Stomach (tissue), 8 donors: ENCODE measurements at regions not wholly inside any gene's neighbourhood (a gene's known extent, or its start where the extent isn't known, plus 50 kb on each side); places are given as distances from the start of the nearest gene placed in this dataset.

ENCODE experiments used
- DNase-seq, 2 donors: peaks; one replicate each; pipeline versions ENCODE4 v3.0.0 to v3.0.0-alpha.2; 2013 to 2019
- H3K27ac ChIP-seq, 5 donors: fragments of 200-600 bp in 4 of 5; sonication (generic) in 4 of 5; one replicate each; pipeline ENCODE4 v1.5.1; 2013 to 2019; ENCODE audit warnings: mild to moderate bottlenecking in 1 of 5, moderate library complexity in 1 of 5
- H3K27me3 ChIP-seq, 3 donors: fragments of 200-600 bp; sonication (generic); one replicate each; pipeline ENCODE4 v1.5.1; 2017 to 2019; ENCODE audit warnings: mixed run types in 1 of 3
- H3K36me3 ChIP-seq, 4 donors: fragments of 200-600 bp; sonication (generic); 1 replicate in 3 of 4; 2 replicates in 1 of 4; pipeline ENCODE4 v1.5.1; 2016 to 2019
- H3K4me1 ChIP-seq, 4 donors: fragments of 200-600 bp; sonication (generic); one replicate each; pipeline ENCODE4 v1.5.1; 2016 to 2019
- H3K4me3 ChIP-seq, 4 donors: fragments of 200-600 bp; sonication (generic) in 3 of 4; one replicate each; pipeline ENCODE4 v1.5.1; 2016 to 2019; ENCODE audit warnings: mild to moderate bottlenecking in 1 of 4
- H3K9me3 ChIP-seq, 4 donors: fragments of 200-600 bp; sonication (generic); one replicate each; pipeline ENCODE4 v1.5.1; 2016 to 2019
- CTCF ChIP-seq, 7 experiments: fragments of 450-650 bp in 4 of 7; fragments of 200-600 bp in 3 of 7; sonication (generic) in 3 of 7; IDR thresholded peaks; one replicate each; pipeline ENCODE4 v1.5.1; 2016 to 2019; ENCODE audit warnings: antibody characterized with exemption in 7 of 7, control low read depth in 2 of 7, mild to moderate bottlenecking in 1 of 7
- EP300 ChIP-seq: sonication (generic); formaldehyde crosslinking; IDR thresholded peaks from one replicate; pipeline ENCODE4 v1.6.1; 2017; ENCODE audit warnings: antibody characterized with exemption
- POLR2A ChIP-seq, 4 donors: fragments of 450-650 bp; IDR thresholded peaks; one replicate each; pipeline ENCODE4 v1.6.1; 2016; ENCODE audit warnings: antibody characterized with exemption in 4 of 4, control low read depth in 2 of 4, mild to moderate bottlenecking in 1 of 4, moderate library complexity in 1 of 4
- POLR2AphosphoS5 ChIP-seq, 3 donors: sonication (generic); formaldehyde crosslinking; IDR thresholded peaks; one replicate each; pipeline ENCODE4 v1.6.1; 2016; ENCODE audit warnings: antibody characterized with exemption in 3 of 3
- whole genome bisulfite sequencing, 5 donors: extraction: QIAGEN DNeasy Blood & Tissue Kit in 3 of 5; methylation state at CpG; one replicate each; pipeline versions ENCODE4 v1.1.5 to v1.1.7; 2013 to 2018; 5-methylcytosine and 5-hydroxymethylcytosine counted together
- intact Hi-C: fragments of 100-400 bp; cut with DNase I; formaldehyde crosslinking; loops from one replicate; pipeline ENCODE4 v1.15.1; 2023; ENCODE audit warnings: low total_unique reads
- donor health status: healthy with polysubstance abuse.
- donor health status: Bipolar disorder and iron deficiency.
- donor health status: healthy.

GRCh38 chr1:221565711-221566110 lies 176.2 kb downstream of the DUSP10 start:
- Histone ChIP-seq H3K27ac (no peak overlapping the region), H3K27me3 (no peaks in the 10 kb centered on the region), H3K9me3 (no peaks in the 10 kb centered on the region), H3K36me3 (no peaks in the 10 kb centered on the region), H3K4me3 (no peak overlapping the region), H3K4me1 (peaks cover 0 to 5% (median 0%) of the 10 kb centered on the region in 4 donors)
- TF ChIP-seq POLR2AphosphoS5 (IDR thresholded peaks at IDR 0.05) (no peak), CTCF (IDR thresholded peaks at IDR 0.05) (no peak), EP300 (no peak), POLR2A (IDR thresholded peaks at IDR 0.05) (no peak)
- 61 to 75% (median 70%) methylated on average over 5 of the region's 5 CpGs for WGBS, 5 donors
- intact Hi-C loops, result no loop called here
- no peak for DNase-seq

GRCh38 chr1:221567859-221568507 lies 173.9 kb downstream of the DUSP10 start:
- Histone ChIP-seq H3K27me3 (no peaks in the 10 kb centered on the region), H3K27ac (no peak overlapping the region), H3K36me3 (no peaks in the 10 kb centered on the region), H3K4me3 (no peak overlapping the region), H3K4me1 (peaks cover 0 to 5% (median 0%) of the 10 kb centered on the region in 4 donors), H3K9me3 (no peaks in the 10 kb centered on the region)
- DNase-seq, result no peak
- TF ChIP-seq POLR2A (IDR thresholded peaks at IDR 0.05), result no peak
- TF ChIP-seq EP300, result no peak
- TF ChIP-seq CTCF (IDR thresholded peaks at IDR 0.05), result no peak
- no peak for TF ChIP-seq POLR2AphosphoS5 (IDR thresholded peaks at IDR 0.05)
- 59 to 65% (median 61%) methylated on average over 3 of the region's 3 CpGs for WGBS, 5 donors
- intact Hi-C loops, result no loop called here

- no peaks in the 10 kb centered on the region for H3K9me3 ChIP-seq
- H3K27ac ChIP-seq, result no peak overlapping the region
- TF ChIP-seq POLR2AphosphoS5 (IDR thresholded peaks at IDR 0.05) (no peak), POLR2A (IDR thresholded peaks at IDR 0.05) (no peak), EP300 (no peak), CTCF (IDR thresholded peaks at IDR 0.05) (no peak)
- intact Hi-C loops, result no loop called here
- no peak for DNase-seq
- WGBS, 5 donors, result 41 to 60% (median 47%) methylated on average over 5 of the region's 5 CpGs
- H3K27me3 ChIP-seq, result no peaks in the 10 kb centered on the region
- H3K4me3 ChIP-seq, result no peak overlapping the region
- no peaks in the 10 kb centered on the region for H3K36me3 ChIP-seq
- H3K4me1 ChIP-seq, result no peaks in the 10 kb centered on the region
Measured at GRCh38 chr1:221573756-221574155, 168.1 kb downstream of the DUSP10 start.

- Histone ChIP-seq H3K36me3 (no peaks in the 10 kb centered on the region), H3K4me1 (no peaks in the 10 kb centered on the region), H3K27ac (no peak overlapping the region), H3K9me3 (no peaks in the 10 kb centered on the region), H3K4me3 (no peak overlapping the region), H3K27me3 (no peaks in the 10 kb centered on the region)
- intact Hi-C loops, result no loop called here
- TF ChIP-seq POLR2AphosphoS5 (IDR thresholded peaks at IDR 0.05), result no peak
- no peak for TF ChIP-seq CTCF (IDR thresholded peaks at IDR 0.05)
- no peak for TF ChIP-seq POLR2A (IDR thresholded peaks at IDR 0.05)
- no peak for TF ChIP-seq EP300
- WGBS, 5 donors, result 87 to 99% (median 95%) methylated on average over 2 of the region's 2 CpGs
- DNase-seq, result no peak
Measured at GRCh38 chr1:221574529-221574928, 167.4 kb downstream of the DUSP10 start.
